GM04503 (cell line): ENCODE measurements at regions not wholly inside any gene's neighbourhood (a gene's known extent, or its start where the extent isn't known, plus 50 kb on each side); places are given as distances from the start of the nearest gene placed in this dataset.

Source experiments
- DNase-seq: peaks from one replicate; pipeline ENCODE4 v3.0.0-alpha.2; 2012; ENCODE audit warnings: low read depth

- no peak for DNase-seq
These were observed 1156.4 kb upstream of the AGA start for GRCh38 chr4:178598672-178599071.

GRCh38 chr4:178599521-178599920 is 1157.3 kb upstream of the AGA start:
- no peak for DNase-seq

- DNase-seq = no peak
These were observed 1160.6 kb upstream of the AGA start for GRCh38 chr4:178602833-178603232.

- no peak for DNase-seq
These were observed 1168.8 kb upstream of the AGA start for GRCh38 chr4:178611062-178611461.

GRCh38 chr4:178612733-178613132 is 1170.5 kb upstream of the AGA start:
- no peak for DNase-seq

GRCh38 chr4:178632415-178632814 is 1190.2 kb upstream of the AGA start:
- DNase-seq = no peak

GRCh38 chr4:178633263-178633662 is 1191.0 kb upstream of the AGA start:
- no peak for DNase-seq

GRCh38 chr4:178664621-178665020 is 1222.4 kb upstream of the AGA start:
- DNase-seq = no peak

GRCh38 chr4:178665916-178666315 is 1223.7 kb upstream of the AGA start:
- DNase-seq = no peak

- no peak for DNase-seq
These were observed 1229.5 kb upstream of the AGA start for GRCh38 chr4:178671766-178672165.

GRCh38 chr4:178672512-178672911 is 1230.3 kb upstream of the AGA start:
- DNase-seq = no peak

- DNase-seq = no peak
These were observed 1239.6 kb upstream of the AGA start for GRCh38 chr4:178681871-178682270.

GRCh38 chr4:178689926-178690325 is 1247.7 kb upstream of the AGA start:
- DNase-seq = no peak

GRCh38 chr4:178693816-178694215 is 1251.6 kb upstream of the AGA start:
- DNase-seq = no peak

- DNase-seq = no peak
These were observed 1254.3 kb upstream of the AGA start for GRCh38 chr4:178696515-178696914.

GRCh38 chr4:178712486-178712885 is 1270.2 kb upstream of the AGA start:
- DNase-seq = no peak

GRCh38 chr4:178738026-178738425 is 1295.8 kb upstream of the AGA start:
- no peak for DNase-seq

- DNase-seq = no peak
These were observed 1303.0 kb upstream of the AGA start for GRCh38 chr4:178745203-178745602.

GRCh38 chr4:178752954-178753525 is 1310.8 kb upstream of the AGA start:
- no peak for DNase-seq

GRCh38 chr4:178778496-178778895 is 1336.3 kb upstream of the AGA start:
- no peak for DNase-seq

GRCh38 chr4:178781779-178782178 is 1339.5 kb upstream of the AGA start:
- no peak for DNase-seq

GRCh38 chr4:178784491-178784890 is 1342.3 kb upstream of the AGA start:
- no peak for DNase-seq

- DNase-seq = no peak
These were observed 1347.0 kb upstream of the AGA start for GRCh38 chr4:178789279-178789678.

GRCh38 chr4:178799204-178799603 is 1357.0 kb upstream of the AGA start:
- DNase-seq = no peak

- no peak for DNase-seq
These were observed 1365.9 kb upstream of the AGA start for GRCh38 chr4:178808106-178808505.
